ENCODE measurements at regions not wholly inside any gene's neighbourhood (a gene's known extent, or its start where the extent isn't known, plus 50 kb on each side); places are given as distances from the start of the nearest gene placed in this dataset.

GRCh38 chr18:33814546-33814945 lies 236.5 kb downstream of the ASXL3 start:
- dilution Hi-C loops (cut with MboI; ENCODE audit: extremely low pct_ligation_motif_present, low sequenced_read_pairs) (no loop called here), intact Hi-C loops (cut with micrococcal nuclease) (no loop called here)
- no TSS peak for BruUV-seq (replicated peaks)
- no peaks in the 10 kb centered on the region for H3K9me3 ChIP-seq (replicated peaks; ENCODE audit: control insufficient read depth, insufficient read depth, low read length)
- H3K4me2 ChIP-seq (ENCODE audit: insufficient read depth, low read length), result no peak overlapping the region
- H3K27ac ChIP-seq (ENCODE audit: insufficient read depth, low read depth, low read length), result no peak overlapping the region
- no peak overlapping the region for H2AFZ ChIP-seq (ENCODE audit: low read depth, low read length)
- DNase-seq (ENCODE audit: low read depth, low spot score), result no peak
- H4K20me1 ChIP-seq (replicated peaks; ENCODE audit: control insufficient read depth, extremely low read depth, insufficient read depth, low read length), result no peaks in the 10 kb centered on the region
- POLR2A ChIA-PET, result no interaction called here
- no peak overlapping the region for H3K4me3 ChIP-seq (replicated peaks in 1 of 3; ENCODE audit: insufficient read depth in 1 of 3, low read depth in 1 of 3, low read length in 3 of 3)
- no peaks in the 10 kb centered on the region for H3K79me2 ChIP-seq (ENCODE audit: control insufficient read depth, insufficient read depth, low read length)
- no peaks in the 10 kb centered on the region for H3K9me1 ChIP-seq (replicated peaks; ENCODE audit: control insufficient read depth, extremely low read depth, insufficient read depth, low read length)
- FAIRE-seq, result no peak
- no peak overlapping the region for H3K9ac ChIP-seq (replicated peaks; ENCODE audit: extremely low read depth, insufficient read depth, low read length)
- H3K4me1 ChIP-seq (ENCODE audit: control insufficient read depth, extremely low read depth, insufficient read depth, low read length), result no peaks in the 10 kb centered on the region
- no peaks in the 10 kb centered on the region for H3K36me3 ChIP-seq (ENCODE audit: control insufficient read depth in 2 of 2, extremely low read depth in 1 of 2, insufficient read depth in 2 of 2, low read length in 2 of 2)
- TF ChIP-seq POLR2AphosphoS5 (IDR thresholded peaks at IDR 0.05; ENCODE audit: insufficient read depth, low read depth, low read length) (no peak), GATA2 (IDR thresholded peaks at IDR 0.05; ENCODE audit: insufficient read depth, insufficient read length, low read depth, low read length) (no peak), FOS (IDR thresholded peaks at IDR 0.05; ENCODE audit: borderline replicate concordance, insufficient read depth, low read length) (no peak), MYC (IDR thresholded peaks at IDR 0.05; ENCODE audit: low read depth, low read length) (no peak), EZH2 (IDR thresholded peaks at IDR 0.05; ENCODE audit: borderline replicate concordance, low read depth, low read length, severe bottlenecking) (no peak), POLR2A (IDR thresholded peaks at IDR 0.05; ENCODE audit: low read depth, low read length) (no peak)
- TF ChIP-seq, protein P1, sequence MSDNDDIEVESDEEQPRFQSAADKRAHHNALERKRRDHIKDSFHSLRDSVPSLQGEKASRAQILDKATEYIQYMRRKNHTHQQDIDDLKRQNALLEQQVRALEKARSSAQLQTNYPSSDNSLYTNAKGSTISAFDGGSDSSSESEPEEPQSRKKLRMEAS (IDR thresholded peaks at IDR 0.05; ENCODE audit: insufficient read depth, insufficient read length), result no peak
- TF ChIP-seq, protein P2, sequence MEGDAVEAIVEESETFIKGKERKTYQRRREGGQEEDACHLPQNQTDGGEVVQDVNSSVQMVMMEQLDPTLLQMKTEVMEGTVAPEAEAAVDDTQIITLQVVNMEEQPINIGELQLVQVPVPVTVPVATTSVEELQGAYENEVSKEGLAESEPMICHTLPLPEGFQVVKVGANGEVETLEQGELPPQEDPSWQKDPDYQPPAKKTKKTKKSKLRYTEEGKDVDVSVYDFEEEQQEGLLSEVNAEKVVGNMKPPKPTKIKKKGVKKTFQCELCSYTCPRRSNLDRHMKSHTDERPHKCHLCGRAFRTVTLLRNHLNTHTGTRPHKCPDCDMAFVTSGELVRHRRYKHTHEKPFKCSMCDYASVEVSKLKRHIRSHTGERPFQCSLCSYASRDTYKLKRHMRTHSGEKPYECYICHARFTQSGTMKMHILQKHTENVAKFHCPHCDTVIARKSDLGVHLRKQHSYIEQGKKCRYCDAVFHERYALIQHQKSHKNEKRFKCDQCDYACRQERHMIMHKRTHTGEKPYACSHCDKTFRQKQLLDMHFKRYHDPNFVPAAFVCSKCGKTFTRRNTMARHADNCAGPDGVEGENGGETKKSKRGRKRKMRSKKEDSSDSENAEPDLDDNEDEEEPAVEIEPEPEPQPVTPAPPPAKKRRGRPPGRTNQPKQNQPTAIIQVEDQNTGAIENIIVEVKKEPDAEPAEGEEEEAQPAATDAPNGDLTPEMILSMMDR (IDR thresholded peaks at IDR 0.05; ENCODE audit: extremely low read depth in 1 of 2, insufficient read depth in 1 of 2, low read depth in 1 of 2, low read length in 2 of 2), result no peak
- no peaks in the 10 kb centered on the region for H3K27me3 ChIP-seq (ENCODE audit: control insufficient read depth in 2 of 2, insufficient read depth in 2 of 2, low read length in 2 of 2)
- CTCF ChIA-PET, result no interaction called here

Measured in endothelial cell of umbilical vein (primary cell).